HG03135 (cell line): ENCODE measurements at regions not wholly inside any gene's neighbourhood (a gene's known extent, or its start where the extent isn't known, plus 50 kb on each side); places are given as distances from the start of the nearest gene placed in this dataset.
"Not testable (repeated sequence)": the region's sequence is repeated elsewhere in the genome, so short reads cannot be mapped to it uniquely, and the experiment has no call there.

Experiments
- ATAC-seq: cut with Tn5 transposase; IDR thresholded peaks from one replicate; pipeline ENCODE4 v1.9.1; 2021; ENCODE audit warnings: mild to moderate bottlenecking, moderate library complexity; ENCODE audit not compliant: unreplicated experiment

- no peak for ATAC-seq
Measured at GRCh38 chr6:166705069-166705468, 78.0 kb upstream of the RPS6KA2 start.

DNA sequence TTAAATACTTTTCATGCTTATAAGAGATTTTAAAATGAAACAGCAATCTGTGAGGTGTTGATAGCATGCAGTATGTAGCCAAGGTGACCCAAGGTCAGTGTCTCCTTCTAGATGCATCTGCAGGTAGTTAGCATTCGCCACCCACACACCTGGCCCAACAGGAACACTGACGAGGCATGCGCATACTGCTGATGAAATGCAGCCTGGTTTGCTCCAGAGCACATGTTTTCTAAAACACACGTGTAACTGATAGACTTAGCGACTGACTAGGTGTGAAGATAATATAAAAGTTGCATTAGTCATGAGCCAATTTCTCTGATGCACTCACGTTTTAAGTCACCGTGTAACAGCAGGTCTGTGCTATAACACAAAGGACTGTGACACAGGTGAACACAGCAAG is 77.1 kb upstream of the RPS6KA2 start:
- no peak for ATAC-seq

- no peak for ATAC-seq
Measured at GRCh38 chr6:166703149-166703710, 76.2 kb upstream of the RPS6KA2 start.

DNA sequence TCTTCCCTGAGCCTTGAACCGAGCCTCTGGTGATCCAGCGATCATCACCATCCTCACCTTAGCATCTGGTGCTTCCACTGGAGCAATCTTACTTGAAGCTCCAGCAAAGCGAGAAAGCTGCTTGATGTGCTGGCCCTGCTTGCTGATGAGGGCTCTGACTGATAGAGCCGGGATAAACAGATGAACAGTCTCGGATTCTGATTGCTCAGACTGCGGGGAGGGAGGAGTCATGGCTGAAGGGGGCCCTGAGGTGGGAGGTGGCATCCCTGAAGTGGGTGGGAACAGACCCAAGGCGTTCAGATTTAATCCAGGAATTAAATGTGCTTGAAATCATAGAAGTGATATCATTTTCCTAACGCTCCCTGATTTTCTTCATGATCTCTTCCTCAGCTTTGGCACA is 74.4 kb upstream of the RPS6KA2 start:
- not testable (repeated sequence) for ATAC-seq

GRCh38 chr6:166700871-166701270 is 73.8 kb upstream of the RPS6KA2 start:
- ATAC-seq: not testable (repeated sequence)

GRCh38 chr6:166697113-166697512 is 70.1 kb upstream of the RPS6KA2 start:
- ATAC-seq: no peak

DNA sequence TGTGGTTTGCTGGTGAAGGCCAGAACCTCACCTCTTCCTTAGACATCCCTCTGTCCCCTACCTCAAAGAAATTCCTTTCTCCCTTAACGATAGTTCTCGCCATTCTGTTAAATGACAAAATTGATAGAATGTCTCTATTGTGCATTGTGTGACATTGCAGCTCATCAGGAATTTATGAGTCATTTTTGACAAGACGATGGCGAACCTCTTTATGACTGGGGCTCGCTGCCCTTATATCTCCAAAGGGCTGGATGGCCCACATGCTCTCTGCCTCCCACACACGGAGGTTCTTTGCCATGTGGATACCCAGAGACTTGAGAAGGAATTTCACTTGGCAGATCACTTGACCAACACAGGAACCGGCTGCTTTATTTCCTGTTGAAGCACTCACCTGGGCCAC is 66.8 kb upstream of the RPS6KA2 start:
- no peak for ATAC-seq

DNA sequence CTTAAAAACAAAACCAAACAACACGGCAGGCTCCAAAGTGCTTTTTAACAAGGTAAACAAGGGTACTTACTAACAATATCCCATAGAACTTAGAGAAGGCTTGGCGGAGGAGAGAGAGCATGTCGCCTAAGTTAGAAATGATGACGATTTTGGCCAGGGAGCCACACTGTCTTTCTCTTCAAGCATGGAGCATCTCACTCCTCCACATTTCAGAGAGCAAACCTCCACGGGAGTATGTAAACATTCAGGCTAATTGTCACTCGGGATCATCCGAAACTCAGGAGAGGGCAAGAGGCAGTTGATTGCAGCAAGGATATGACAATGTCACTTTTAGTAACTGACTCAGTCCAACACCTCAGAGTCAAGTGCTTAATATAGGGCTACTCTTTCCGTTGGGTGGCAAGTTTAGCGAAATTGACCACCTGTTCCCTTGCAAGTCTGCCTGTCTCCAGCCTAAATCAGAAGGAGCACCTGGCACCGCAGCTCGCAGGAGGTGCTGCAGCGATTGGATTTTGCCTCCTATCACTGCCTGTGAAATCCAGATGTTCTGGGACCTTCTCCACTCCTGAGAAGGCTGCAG is 65.8 kb upstream of the RPS6KA2 start:
- ATAC-seq: no peak

DNA sequence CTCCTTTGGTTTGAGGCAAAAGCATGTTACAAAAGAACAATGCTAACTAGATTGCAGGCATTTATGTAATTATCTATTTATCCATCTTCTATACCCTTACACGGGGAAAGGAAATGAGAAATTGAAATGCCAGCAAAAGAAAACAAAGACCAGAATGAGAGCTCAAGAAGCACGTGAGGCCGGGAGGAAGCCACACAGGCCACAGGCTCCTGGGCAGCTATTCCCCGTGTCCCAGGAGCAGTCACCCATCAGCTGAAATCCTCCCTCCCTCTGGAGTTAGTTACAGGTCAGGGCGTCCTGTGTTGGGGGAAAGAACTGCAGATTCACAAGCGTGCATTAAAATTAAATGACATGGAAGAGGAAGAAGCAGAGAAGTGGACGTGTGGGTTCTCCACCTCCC is 64.7 kb upstream of the RPS6KA2 start:
- no peak for ATAC-seq

GRCh38 chr6:166691199-166691598 is 64.1 kb upstream of the RPS6KA2 start:
- ATAC-seq: no peak

- ATAC-seq: no peak
Measured at GRCh38 chr6:166689687-166690086, 62.6 kb upstream of the RPS6KA2 start.

DNA sequence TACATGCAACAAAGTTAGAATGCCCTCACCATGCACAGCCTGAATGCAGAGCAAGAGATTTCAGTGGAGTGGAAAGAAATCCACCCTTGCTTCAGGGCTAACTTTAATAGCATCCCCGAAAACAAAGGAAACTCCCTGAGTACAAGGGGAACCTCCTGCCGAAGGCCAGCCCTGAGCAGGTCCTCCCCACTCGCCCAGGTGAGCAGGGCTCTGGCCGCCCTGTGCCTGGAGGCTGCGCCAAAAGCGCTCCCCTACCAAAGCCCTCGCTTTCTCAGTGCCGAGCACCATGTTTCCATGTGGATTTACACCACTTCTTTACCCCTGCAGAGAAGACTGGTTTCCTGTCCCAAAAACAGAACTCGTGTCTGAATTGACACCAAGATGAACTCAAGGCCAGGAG is 61.9 kb upstream of the RPS6KA2 start:
- ATAC-seq: no peak

GRCh38 chr6:166687879-166688205 is 60.8 kb upstream of the RPS6KA2 start:
- ATAC-seq: no peak

DNA sequence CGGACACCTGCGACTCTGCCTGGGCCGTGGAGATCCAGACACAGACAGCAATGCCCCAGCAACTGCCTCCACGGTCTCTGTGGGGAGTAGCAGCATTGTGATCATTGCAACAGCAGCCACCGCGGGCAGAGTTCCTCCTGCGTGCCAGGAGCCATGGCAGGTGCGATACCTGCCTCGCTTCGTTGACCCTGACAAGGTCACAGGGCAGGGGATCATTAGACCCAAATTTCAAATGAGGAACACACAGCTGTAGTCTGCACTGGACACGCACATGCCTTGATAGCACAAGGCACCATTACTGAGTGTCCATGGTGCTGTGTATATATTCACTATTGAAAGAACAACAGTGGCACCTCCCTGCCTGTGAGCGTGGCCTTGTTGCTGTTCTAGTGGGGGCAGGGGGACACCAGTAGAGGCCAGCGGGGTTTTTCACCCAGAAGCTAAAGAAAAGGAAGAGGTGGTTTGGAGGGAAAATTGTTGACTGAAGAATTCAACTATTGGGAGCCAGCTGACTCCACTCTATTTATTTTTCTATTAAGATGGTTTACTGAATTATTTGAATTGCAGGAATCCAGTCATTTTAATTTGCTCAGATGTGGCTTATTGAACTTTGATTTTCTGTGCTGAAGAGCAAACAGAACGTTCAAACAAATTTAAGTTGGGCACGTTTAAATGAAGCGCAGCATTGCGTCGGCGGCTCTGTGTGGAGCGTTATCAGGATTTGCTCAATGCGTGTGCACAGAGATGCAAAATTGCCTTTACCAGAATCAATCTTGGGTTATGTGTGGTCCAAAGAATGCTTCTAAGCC is 60.2 kb upstream of the RPS6KA2 start:
- no peak for ATAC-seq

DNA sequence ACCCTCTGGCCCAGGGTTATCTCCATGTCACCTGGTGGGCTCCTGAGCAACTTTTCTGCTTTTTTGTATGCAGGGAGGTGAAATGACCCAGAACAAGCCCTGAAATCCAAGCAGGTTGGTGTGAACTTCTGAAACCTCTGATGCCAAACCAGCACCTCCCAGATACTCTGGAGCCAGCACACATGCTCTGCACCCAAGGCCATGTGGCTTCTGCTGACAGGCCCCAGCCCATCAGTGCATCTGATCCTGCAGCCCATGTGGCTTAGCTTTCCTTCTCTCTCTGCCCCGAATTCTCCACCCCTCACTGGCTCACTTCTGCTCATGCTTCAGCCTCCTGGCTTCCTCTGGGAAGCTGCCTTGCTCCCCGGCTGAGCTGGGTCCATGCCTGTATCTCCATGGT is 59.3 kb upstream of the RPS6KA2 start:
- ATAC-seq: no peak

DNA sequence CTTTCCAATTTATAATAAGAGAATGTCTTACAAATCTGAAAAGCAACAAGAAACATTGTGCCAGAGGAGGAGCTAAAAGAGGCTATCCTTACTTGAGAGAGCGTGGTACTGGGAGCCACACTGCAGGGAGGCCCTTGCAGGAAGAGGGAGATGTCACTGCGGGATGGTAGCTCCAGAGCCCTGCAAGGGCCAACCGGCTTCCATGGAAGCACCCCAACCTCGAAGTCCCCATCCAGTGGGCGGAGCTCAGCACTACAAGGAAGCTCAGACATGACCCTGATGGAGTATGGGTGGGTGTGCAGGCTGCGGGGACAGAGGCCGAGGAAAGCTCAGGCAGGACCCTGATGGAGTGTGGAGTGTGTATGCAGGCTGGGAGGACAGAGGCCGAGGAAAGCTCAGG is 57.8 kb upstream of the RPS6KA2 start:
- no peak for ATAC-seq

GRCh38 chr6:166684170-166684569 is 57.1 kb upstream of the RPS6KA2 start:
- ATAC-seq: no peak

DNA sequence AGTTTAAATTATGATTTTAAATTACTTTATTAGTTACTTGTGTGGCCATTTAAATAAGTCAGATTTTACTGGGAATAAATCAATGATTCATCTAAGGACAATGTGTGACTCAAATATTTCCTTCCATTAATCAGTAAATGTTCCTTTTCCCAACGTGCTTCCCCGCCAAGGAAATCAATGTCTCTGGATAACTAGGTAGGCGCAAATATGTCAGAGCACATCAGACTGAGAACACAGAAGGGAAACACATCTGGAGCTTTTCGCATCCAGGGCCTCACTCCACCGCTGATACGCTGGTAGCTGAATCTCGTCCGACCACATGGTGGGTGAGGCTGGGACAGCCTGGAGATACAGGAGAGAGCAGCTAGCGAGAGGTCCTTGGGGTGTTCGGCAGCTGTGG is 56.4 kb upstream of the RPS6KA2 start:
- ATAC-seq: no peak

DNA sequence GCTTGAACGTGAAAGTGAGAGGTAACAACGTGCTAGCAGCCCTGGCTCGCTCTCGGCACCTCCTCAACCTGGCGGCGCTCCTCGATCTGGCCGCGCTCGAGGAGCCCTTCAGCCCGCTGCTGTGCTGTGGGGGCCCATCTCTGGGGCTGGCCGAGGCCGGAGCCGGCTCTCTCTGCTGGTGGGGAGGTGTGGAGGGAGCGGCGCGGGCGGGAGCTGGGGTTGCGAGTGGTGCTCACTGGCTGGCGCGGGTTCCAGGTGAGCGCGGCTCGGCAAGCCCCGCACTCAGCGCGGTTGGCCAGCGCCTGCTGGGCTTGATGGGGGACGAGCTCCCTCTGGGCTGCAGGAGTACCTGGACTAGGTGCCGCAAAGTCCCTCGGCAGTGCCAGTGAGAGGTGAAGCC is 52.5 kb upstream of the RPS6KA2 start:
- ATAC-seq: no peak

GRCh38 chr6:166678426-166678825 is 51.4 kb upstream of the RPS6KA2 start:
- ATAC-seq: no peak

DNA sequence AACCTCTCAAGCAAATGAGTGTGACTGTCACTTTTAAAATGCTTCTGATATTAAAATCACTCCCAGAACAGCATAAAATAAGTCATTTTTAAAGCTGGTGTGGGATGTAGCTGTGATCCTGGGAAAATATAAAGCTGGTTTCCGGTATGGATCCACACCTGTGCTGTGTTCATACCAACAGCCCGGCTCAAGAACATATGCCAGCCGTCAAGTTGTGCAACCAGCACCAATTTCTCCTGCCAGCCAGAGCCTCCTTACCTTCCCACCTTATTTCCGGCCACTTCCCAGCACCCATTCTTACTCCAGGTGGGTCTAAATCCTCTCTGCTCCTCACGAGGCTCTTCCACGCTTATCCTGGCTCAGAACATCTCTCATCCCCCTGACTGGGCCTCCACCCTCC is 50.9 kb upstream of the RPS6KA2 start:
- ATAC-seq: no peak
